Karpas-422 (cell line): ENCODE measurements at regions not wholly inside any gene's neighbourhood (a gene's known extent, or its start where the extent isn't known, plus 50 kb on each side); places are given as distances from the start of the nearest gene placed in this dataset.

ENCODE experiments used
- DNase-seq: peaks from one replicate; pipeline ENCODE4 v3.0.0-alpha.2; 2015
- H2AFZ ChIP-seq: fragments of 200-600 bp; sonication (generic); 2 replicates; pipeline ENCODE4 v1.6.1; 2014; ENCODE audit warnings: antibody characterized with exemption, low read length, mixed read lengths
- H3K27ac ChIP-seq: fragments of 200-600 bp; sonication (generic); 2 replicates; pipeline ENCODE4 v1.5.1; 2014; ENCODE audit warnings: mild to moderate bottlenecking, low read length, moderate library complexity
- H3K27me3 ChIP-seq: fragments of 200-600 bp; sonication (generic); 2 replicates; pipeline ENCODE4 v1.6.1; 2014; ENCODE audit warnings: low read length, mixed read lengths
- H3K36me3 ChIP-seq: fragments of 200-600 bp; sonication (generic); 2 replicates; pipeline ENCODE4 v1.6.1; 2014; ENCODE audit warnings: low read length, mixed read lengths; ENCODE audit not compliant: insufficient read depth
- H3K4me1 ChIP-seq: fragments of 200-600 bp; sonication (generic); 2 replicates; pipeline ENCODE4 v1.6.1; 2014; ENCODE audit warnings: mild to moderate bottlenecking, low read length, mixed read lengths
- H3K4me2 ChIP-seq: fragments of 200-600 bp; sonication (generic); 2 replicates; pipeline ENCODE4 v1.6.1; 2014; ENCODE audit warnings: low read length, low read depth, mild to moderate bottlenecking; ENCODE audit not compliant: poor library complexity, severe bottlenecking
- H3K4me3 ChIP-seq: fragments of 200-600 bp; sonication (generic); 2 replicates; pipeline ENCODE4 v1.5.1; 2014; ENCODE audit warnings: mild to moderate bottlenecking, antibody characterized with exemption, low read length, mixed read lengths
- H3K79me2 ChIP-seq: fragments of 200-600 bp; sonication (generic); 2 replicates; pipeline ENCODE4 v1.6.1; 2014; ENCODE audit warnings: mild to moderate bottlenecking, low read length, mixed read lengths
- H3K9ac ChIP-seq: fragments of 200-600 bp; sonication (generic); 2 replicates; pipeline ENCODE4 v1.6.0; 2014; ENCODE audit warnings: low read length
- H3K9me2 ChIP-seq: fragments of 200-600 bp; sonication (generic), shearing (Covaris generic); replicated peaks from 2 replicates; pipeline ENCODE4 v1.6.0; 2014; ENCODE audit warnings: mild to moderate bottlenecking, low read length, moderate library complexity; ENCODE audit not compliant: insufficient read depth
- H3K9me3 ChIP-seq: fragments of 300-700, 200-600 bp; sonication (generic); 2 replicates; pipeline ENCODE4 v1.6.1; 2014; ENCODE audit warnings: low read length, mixed read lengths
- H4K20me1 ChIP-seq: fragments of 200-600 bp; sonication (generic); 2 replicates; pipeline ENCODE4 v1.6.1; 2014; ENCODE audit warnings: mild to moderate bottlenecking, antibody characterized with exemption, low read length, low read depth; ENCODE audit not compliant: insufficient read depth

- H3K27me3 ChIP-seq: no peaks in the 10 kb centered on the region
- DNase-seq: no peak
- no peaks in the 10 kb centered on the region for H3K4me1 ChIP-seq
- H3K4me3 ChIP-seq: no peak overlapping the region
- H2AFZ ChIP-seq: no peak overlapping the region
- no peaks in the 10 kb centered on the region for H3K36me3 ChIP-seq
- H3K27ac ChIP-seq: no peak overlapping the region
- no peak overlapping the region for H3K4me2 ChIP-seq
- no peak overlapping the region for H3K9ac ChIP-seq
- H4K20me1 ChIP-seq: no peaks in the 10 kb centered on the region
- no peaks in the 10 kb centered on the region for H3K79me2 ChIP-seq
- H3K9me2 ChIP-seq: no peaks in the 10 kb centered on the region
- H3K9me3 ChIP-seq: no peaks in the 10 kb centered on the region
Observed at GRCh38 chr5:175785681-175786080, 85.7 kb upstream of the CPLX2 start.

- H3K9me2 ChIP-seq: no peaks in the 10 kb centered on the region
- no peaks in the 10 kb centered on the region for H3K9me3 ChIP-seq
- H3K9ac ChIP-seq: no peak overlapping the region
- no peak overlapping the region for H3K27ac ChIP-seq
- no peak for DNase-seq
- no peak overlapping the region for H3K4me3 ChIP-seq
- H4K20me1 ChIP-seq: no peaks in the 10 kb centered on the region
- no peaks in the 10 kb centered on the region for H3K4me1 ChIP-seq
- H3K4me2 ChIP-seq: no peak overlapping the region
- H2AFZ ChIP-seq: no peak overlapping the region
- H3K27me3 ChIP-seq: no peaks in the 10 kb centered on the region
- H3K36me3 ChIP-seq: no peaks in the 10 kb centered on the region
- H3K79me2 ChIP-seq: no peaks in the 10 kb centered on the region
Observed at GRCh38 chr5:175788155-175788787, 83.1 kb upstream of the CPLX2 start.

GRCh38 chr5:175789670-175790069, 81.7 kb upstream of the CPLX2 start:
- no peaks in the 10 kb centered on the region for H3K79me2 ChIP-seq
- no peaks in the 10 kb centered on the region for H3K9me3 ChIP-seq
- H3K27me3 ChIP-seq: no peaks in the 10 kb centered on the region
- no peak overlapping the region for H3K4me2 ChIP-seq
- H2AFZ ChIP-seq: no peak overlapping the region
- H3K9me2 ChIP-seq: no peaks in the 10 kb centered on the region
- no peaks in the 10 kb centered on the region for H3K36me3 ChIP-seq
- no peak for DNase-seq
- H3K27ac ChIP-seq: no peak overlapping the region
- H3K4me1 ChIP-seq: no peaks in the 10 kb centered on the region
- H3K9ac ChIP-seq: no peak overlapping the region
- H3K4me3 ChIP-seq: no peak overlapping the region
- H4K20me1 ChIP-seq: no peaks in the 10 kb centered on the region

- Histone ChIP-seq H3K9me2 (no peaks in the 10 kb centered on the region), H3K4me3 (no peak overlapping the region), H3K9me3 (no peaks in the 10 kb centered on the region), H3K9ac (no peak overlapping the region), H3K79me2 (no peaks in the 10 kb centered on the region), H3K27me3 (no peaks in the 10 kb centered on the region), H4K20me1 (no peaks in the 10 kb centered on the region), H3K27ac (no peak overlapping the region), H3K36me3 (no peaks in the 10 kb centered on the region), H3K4me2 (no peak overlapping the region), H3K4me1 (no peaks in the 10 kb centered on the region), H2AFZ (no peak overlapping the region)
- no peak for DNase-seq
Observed at GRCh38 chr5:175790796-175791195, 80.6 kb upstream of the CPLX2 start.

GRCh38 chr5:175795959-175796358, 75.4 kb upstream of the CPLX2 start:
- Histone ChIP-seq H3K9ac (no peak overlapping the region), H3K9me2 (no peaks in the 10 kb centered on the region), H3K27ac (no peak overlapping the region), H3K36me3 (no peaks in the 10 kb centered on the region), H2AFZ (no peak overlapping the region), H3K4me1 (no peaks in the 10 kb centered on the region), H3K79me2 (no peaks in the 10 kb centered on the region), H3K4me2 (no peak overlapping the region), H3K4me3 (no peak overlapping the region), H3K27me3 (no peaks in the 10 kb centered on the region), H3K9me3 (no peaks in the 10 kb centered on the region), H4K20me1 (no peaks in the 10 kb centered on the region)
- DNase-seq: no peak

- Histone ChIP-seq H3K27ac (no peak overlapping the region), H3K9me3 (no peaks in the 10 kb centered on the region), H3K27me3 (no peaks in the 10 kb centered on the region), H3K79me2 (no peaks in the 10 kb centered on the region), H3K36me3 (no peaks in the 10 kb centered on the region), H3K4me3 (no peak overlapping the region), H3K4me2 (no peak overlapping the region), H2AFZ (no peak overlapping the region), H3K4me1 (no peaks in the 10 kb centered on the region), H3K9me2 (no peaks in the 10 kb centered on the region), H3K9ac (no peak overlapping the region), H4K20me1 (no peaks in the 10 kb centered on the region)
- no peak for DNase-seq
Observed at GRCh38 chr5:175796536-175797499, 74.6 kb upstream of the CPLX2 start.

GRCh38 chr5:175797521-175798038, 73.8 kb upstream of the CPLX2 start:
- Histone ChIP-seq H3K9me2 (no peaks in the 10 kb centered on the region), H4K20me1 (no peaks in the 10 kb centered on the region), H3K27me3 (no peaks in the 10 kb centered on the region), H3K4me1 (no peaks in the 10 kb centered on the region), H3K9ac (no peak overlapping the region), H3K27ac (no peak overlapping the region), H3K4me2 (no peak overlapping the region), H3K9me3 (no peaks in the 10 kb centered on the region), H3K79me2 (no peaks in the 10 kb centered on the region), H2AFZ (no peak overlapping the region), H3K36me3 (no peaks in the 10 kb centered on the region), H3K4me3 (no peak overlapping the region)
- DNase-seq: no peak

- Histone ChIP-seq H3K79me2 (no peaks in the 10 kb centered on the region), H3K9me2 (no peaks in the 10 kb centered on the region), H3K36me3 (no peaks in the 10 kb centered on the region), H3K27me3 (no peaks in the 10 kb centered on the region), H3K4me3 (no peak overlapping the region), H3K4me1 (no peaks in the 10 kb centered on the region), H3K27ac (no peak overlapping the region), H3K9me3 (no peaks in the 10 kb centered on the region), H4K20me1 (no peaks in the 10 kb centered on the region), H3K9ac (no peak overlapping the region), H3K4me2 (no peak overlapping the region), H2AFZ (no peak overlapping the region)
- DNase-seq: no peak
Observed at GRCh38 chr5:175798626-175799025, 72.8 kb upstream of the CPLX2 start.
